ENCODE measurements at regions not wholly inside any gene's neighbourhood (a gene's known extent, or its start where the extent isn't known, plus 50 kb on each side); places are given as distances from the start of the nearest gene placed in this dataset.
A peak's percentile ranks its signal among the peaks of the same experiment; 100 is the strongest.

GRCh38 chr3:153313302-153313965 is 151.4 kb downstream of the RAP2B start:
- TF ChIP-seq CTCF (conservative IDR thresholded peaks at IDR 0.05; ENCODE audit: low read depth, low read length): no peak
- H3K4me3 ChIP-seq (ENCODE audit: low read depth, low read length): no peak overlapping the region
- DNase-seq (ENCODE audit: low read depth): peak; percentile 56

- TF ChIP-seq CTCF (conservative IDR thresholded peaks at IDR 0.05; ENCODE audit: low read depth, low read length): no peak
- no peak for DNase-seq (ENCODE audit: low read depth)
- H3K4me3 ChIP-seq (ENCODE audit: low read depth, low read length): no peak overlapping the region
These were observed 152.0 kb downstream of the RAP2B start for GRCh38 chr3:153314038-153314437.

GRCh38 chr3:153315781-153316180 is 153.8 kb downstream of the RAP2B start:
- DNase-seq (ENCODE audit: low read depth): no peak
- H3K4me3 ChIP-seq (ENCODE audit: low read depth, low read length): no peak overlapping the region
- TF ChIP-seq CTCF (conservative IDR thresholded peaks at IDR 0.05; ENCODE audit: low read depth, low read length): no peak

GRCh38 chr3:153319705-153320554 is 157.9 kb downstream of the RAP2B start:
- no peak overlapping the region for H3K4me3 ChIP-seq (ENCODE audit: low read depth, low read length)
- DNase-seq (ENCODE audit: low read depth): no peak
- TF ChIP-seq CTCF (conservative IDR thresholded peaks at IDR 0.05; ENCODE audit: low read depth, low read length): no peak

- DNase-seq (ENCODE audit: low read depth): no peak
- TF ChIP-seq CTCF (conservative IDR thresholded peaks at IDR 0.05; ENCODE audit: low read depth, low read length): no peak
These were observed 158.6 kb downstream of the RAP2B start for GRCh38 chr3:153320585-153321128.

GRCh38 chr3:153328690-153329089 is 166.7 kb downstream of the RAP2B start:
- no peak overlapping the region for H3K4me3 ChIP-seq (ENCODE audit: low read depth, low read length)
- DNase-seq (ENCODE audit: low read depth): no peak
- no peak for TF ChIP-seq CTCF (conservative IDR thresholded peaks at IDR 0.05; ENCODE audit: low read depth, low read length)

More at GRCh38 chr3:153320585-153321128, 158.6 kb downstream of the RAP2B start:
- H3K4me3 ChIP-seq (ENCODE audit: low read depth, low read length): no peak overlapping the region

Measured in choroid plexus epithelial cell (primary cell).